ENCODE measurements at regions not wholly inside any gene's neighbourhood (a gene's known extent, or its start where the extent isn't known, plus 50 kb on each side); places are given as distances from the start of the nearest gene placed in this dataset.
"Not testable (repeated sequence)": the region's sequence is repeated elsewhere in the genome, so short reads cannot be mapped to it uniquely, and the experiment has no call there.

DNA sequence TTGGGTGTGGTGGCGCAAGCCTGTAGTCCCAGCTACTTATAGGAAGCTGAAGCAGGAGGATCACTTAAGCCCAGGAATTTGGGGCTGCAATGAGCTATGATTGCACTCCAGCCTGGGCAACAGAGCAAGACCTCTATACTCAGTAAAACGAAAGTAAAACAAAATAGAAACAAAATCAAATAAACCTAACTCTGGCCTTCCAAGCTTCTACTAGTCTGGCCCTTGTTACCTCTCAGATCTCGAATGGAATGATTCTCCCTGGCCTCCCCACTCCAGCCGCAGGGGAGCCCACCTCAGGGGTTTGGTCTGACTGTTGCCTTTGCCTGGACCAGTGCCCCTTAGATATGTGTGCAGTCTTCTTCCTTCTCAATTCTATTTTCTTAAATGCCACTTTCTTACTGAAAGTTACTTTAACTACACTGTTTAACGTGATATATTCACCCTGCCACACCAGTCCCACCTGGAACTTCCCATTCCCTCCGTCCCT lies 160.0 kb upstream of the GCFC2 start:
- DNase-seq: no peak

DNA sequence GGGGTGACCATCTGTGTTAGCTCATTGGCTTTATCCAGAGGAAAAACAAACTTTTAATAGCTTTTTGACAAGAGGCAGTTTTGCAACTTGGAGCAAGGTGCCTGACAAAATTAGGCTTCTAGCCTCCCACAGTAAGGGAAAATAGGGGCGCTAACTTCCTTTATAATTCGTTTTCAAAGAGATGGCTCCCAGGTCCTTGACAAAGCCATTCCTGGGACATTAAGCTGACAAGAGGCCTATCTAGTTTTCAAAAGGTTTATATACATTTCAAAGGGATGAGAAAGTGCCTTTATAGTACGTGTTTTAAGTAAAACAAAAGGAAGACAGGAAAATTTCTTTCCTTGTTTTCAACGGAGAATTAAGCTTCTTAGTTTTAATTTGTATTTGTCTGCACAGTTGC lies 159.4 kb upstream of the GCFC2 start:
- DNase-seq: no peak

GRCh38 chr2:75865702-75866101 lies 155.0 kb upstream of the GCFC2 start:
- no peak for DNase-seq

GRCh38 chr2:75865083-75865482 lies 154.4 kb upstream of the GCFC2 start:
- DNase-seq: no peak

GRCh38 chr2:75862547-75862946 lies 151.8 kb upstream of the GCFC2 start:
- DNase-seq: no peak

GRCh38 chr2:75853436-75853835 lies 142.7 kb upstream of the GCFC2 start:
- DNase-seq: no peak

DNA sequence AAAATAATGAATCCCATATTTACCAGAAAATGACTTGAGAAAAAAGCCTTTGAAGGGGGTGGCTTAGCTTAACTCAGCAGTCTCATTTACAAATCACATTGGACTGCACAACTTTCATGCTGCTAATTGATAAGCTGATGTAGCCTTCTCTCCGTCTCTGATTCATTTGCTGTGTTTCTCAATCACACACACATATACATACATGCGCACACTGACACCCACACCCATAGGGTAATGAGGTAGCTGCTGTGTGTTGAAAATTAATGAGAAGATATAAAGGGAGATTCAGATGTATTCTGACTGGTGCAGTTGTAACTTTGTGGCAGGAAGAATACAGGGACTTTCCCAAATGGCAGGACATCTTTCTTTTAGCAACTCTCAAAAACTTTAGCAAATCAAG lies 141.9 kb upstream of the GCFC2 start:
- DNase-seq: no peak

GRCh38 chr2:75846683-75847190 lies 136.0 kb upstream of the GCFC2 start:
- no peak for DNase-seq

DNA sequence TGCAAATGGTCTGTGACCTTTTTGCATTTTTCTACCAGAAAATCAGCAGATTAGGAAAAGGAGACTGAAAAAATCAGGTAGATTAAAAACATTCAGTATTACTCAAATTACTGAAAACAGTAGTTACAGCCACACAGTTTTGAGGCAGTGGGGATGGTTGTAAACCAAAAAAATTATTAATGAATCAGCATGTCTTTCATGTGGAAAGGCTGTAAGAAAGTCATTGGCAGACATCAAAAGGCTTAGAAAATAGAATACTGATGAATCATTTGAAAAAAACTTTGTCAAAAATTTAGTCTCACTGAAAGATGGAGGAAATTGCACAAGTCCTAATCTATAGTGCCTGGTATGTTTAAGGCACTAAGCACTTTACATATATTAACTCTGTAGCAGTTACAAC lies 133.9 kb upstream of the GCFC2 start:
- DNase-seq: no peak

DNA sequence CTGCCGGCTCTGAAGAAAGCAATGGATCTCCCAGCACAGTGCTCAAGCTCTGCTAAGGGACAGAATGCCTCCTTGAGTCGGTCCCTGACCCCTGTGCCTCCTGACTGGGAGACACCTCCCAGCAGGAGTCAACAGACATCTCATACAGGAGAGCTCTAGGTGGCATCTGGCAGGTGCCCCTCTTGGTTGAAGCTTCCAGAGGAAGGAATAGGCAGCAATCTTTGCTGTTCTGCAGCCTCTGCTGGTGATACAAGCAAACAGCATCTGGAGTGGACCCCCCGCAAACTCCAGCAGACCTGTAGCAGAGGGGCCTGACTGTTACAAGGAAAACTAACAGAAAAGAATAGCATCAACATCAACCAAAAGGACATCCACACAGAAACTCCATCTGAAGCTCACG lies 123.9 kb upstream of the GCFC2 start:
- not testable (repeated sequence) for DNase-seq

GRCh38 chr2:75833386-75833785 lies 122.7 kb upstream of the GCFC2 start:
- no peak for DNase-seq

DNA sequence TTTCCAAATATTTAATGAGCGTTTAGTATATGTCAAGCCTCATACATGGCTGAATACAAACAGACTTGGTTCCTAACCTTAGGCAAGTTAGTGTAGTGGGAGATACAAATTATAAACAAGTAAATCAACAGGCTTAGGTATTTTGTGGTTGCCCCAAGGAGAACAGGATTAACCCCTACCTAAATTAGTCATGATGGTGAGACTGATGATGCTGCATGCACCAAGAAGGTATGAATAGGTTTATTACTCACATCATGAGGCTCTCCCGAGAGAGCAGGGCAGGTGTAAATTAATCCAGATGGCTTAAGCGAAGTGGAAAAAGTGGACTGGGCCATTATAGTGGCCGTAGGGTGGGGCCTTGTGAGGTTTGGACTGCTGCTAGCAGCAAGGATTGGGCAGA lies 118.1 kb upstream of the GCFC2 start:
- DNase-seq: no peak

DNA sequence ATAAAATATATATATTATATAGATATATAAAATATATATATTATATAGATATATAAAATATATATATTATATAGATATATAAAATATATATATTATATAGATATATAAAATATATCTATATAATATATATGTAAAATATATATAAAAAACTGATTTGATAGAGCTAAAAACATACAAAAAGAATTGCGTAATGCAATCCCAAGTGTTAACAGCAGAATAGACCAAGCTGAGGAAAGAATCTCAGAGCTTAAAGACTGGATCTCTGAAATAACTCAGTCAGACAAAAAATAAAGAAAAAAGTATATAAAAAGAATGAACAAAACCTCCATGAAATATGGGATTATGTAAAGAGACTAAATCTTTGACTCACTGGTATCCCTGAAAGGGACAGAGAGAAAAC lies 112.8 kb upstream of the GCFC2 start:
- not testable (repeated sequence) for DNase-seq

- no peak for DNase-seq
Observed at GRCh38 chr2:75822336-75822735, 111.6 kb upstream of the GCFC2 start.

DNA sequence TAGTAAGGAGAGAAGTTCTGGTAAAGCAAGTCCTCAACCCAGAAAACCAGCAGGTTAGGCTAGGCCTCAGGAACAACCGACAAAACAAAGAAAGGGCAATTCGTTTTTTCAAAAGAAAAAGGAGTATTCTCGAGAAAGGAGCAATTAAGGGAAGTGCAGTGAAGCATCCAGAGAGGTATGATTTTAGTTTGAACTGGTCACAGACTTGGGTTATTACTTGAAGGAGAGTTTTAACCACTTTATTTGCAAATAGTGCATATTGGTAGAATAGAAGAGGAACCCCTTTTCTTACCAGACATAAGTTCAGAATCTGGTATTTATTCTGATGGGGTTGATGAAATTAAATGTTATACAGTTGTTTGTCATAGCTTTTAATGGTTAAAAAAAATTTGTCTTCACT lies 110.0 kb upstream of the GCFC2 start:
- DNase-seq: no peak

DNA sequence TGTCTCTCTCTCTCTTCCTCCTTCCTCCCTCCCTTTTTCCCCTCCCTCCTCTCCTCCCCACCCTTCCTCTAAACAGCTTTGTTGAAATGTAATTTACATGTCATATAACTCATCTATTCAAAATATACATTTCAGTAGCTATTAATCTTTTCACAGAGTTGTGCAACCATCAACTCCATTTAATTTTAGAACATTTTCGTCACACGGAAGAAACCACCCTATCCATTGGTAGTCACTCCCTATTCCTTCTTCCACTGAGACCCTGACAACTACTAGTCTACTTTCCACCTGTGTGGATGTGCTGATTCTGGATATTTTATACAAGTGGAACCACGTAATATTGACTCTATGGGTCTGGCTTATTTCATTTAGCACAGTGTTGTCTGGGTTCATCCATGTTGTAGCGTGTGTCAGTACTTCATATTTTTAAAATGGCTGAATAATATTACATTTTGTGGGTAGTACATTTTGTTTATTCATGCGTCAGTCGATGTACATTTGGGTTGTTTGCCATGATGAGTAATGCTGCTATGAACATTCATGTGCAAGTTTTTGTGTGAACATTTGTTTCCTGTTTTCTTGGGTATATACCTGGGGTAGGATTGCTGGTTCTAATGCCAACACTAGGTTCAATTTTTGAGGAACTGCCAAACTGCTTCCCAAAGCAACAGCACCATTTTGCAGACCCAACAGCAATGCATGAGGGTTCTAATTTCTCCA lies 100.1 kb upstream of the GCFC2 start:
- no peak for DNase-seq

- no peak for DNase-seq
Observed at GRCh38 chr2:75808793-75809535, 98.2 kb upstream of the GCFC2 start.

GRCh38 chr2:75807992-75808391 lies 97.3 kb upstream of the GCFC2 start:
- DNase-seq: no peak

DNA sequence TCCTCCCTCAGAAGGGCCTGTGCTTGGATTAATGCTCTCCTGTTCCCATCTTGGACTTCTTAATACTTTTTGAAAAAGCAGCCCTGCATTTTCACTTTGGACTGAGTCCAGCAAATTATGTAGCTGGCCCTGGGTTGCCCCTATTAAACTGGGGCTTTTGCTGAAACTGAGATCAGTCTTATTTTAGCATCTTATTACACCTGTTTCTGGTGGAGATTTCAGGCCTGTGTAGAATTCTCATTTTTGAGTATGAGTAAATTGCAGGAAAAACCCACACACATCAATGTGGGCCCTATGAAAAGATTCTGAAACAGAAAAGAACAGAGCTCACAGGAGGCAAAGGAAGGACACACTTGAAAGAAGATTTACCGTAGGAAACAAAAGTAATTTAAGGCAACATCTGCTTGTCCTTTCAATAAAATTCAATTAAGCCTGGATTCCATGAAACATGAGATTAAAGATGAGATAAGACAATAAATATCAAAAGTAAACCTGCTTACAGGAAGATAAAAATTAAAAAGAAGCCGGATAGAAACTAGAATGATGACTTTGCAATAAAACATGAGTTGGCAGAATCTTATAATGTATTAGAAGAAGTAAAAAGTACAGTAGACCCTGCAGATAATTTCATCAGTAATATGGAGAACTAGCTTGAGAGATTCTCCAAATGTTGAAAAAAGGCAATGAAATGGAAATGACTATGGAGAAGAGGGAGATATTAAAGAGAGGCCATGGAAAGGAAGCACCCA lies 90.7 kb upstream of the GCFC2 start:
- DNase-seq: peak; percentile 43

GRCh38 chr2:75800456-75800855 lies 89.7 kb upstream of the GCFC2 start:
- no peak for DNase-seq

DNA sequence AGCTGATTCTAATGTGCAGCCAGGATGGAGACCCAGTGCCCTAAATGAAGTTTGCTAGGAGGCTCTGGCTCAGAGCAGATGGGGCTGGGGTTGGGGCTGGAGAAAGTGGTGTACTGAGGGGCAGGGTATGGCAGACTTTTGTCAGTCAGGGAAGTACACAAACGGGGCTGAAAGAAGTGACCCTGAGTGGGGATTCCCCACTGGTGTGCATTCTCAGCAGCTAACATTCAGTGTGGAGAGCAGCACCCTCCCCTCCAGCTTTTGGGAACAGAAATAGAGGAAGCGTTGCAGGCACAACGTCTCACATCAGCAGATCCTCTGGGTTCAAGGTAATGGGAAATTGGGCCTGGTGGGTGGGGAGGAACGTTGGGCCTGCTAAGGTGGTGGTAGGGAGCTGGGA lies 89.1 kb upstream of the GCFC2 start:
- DNase-seq: no peak

- DNase-seq: peak; percentile 29
Observed at GRCh38 chr2:75798569-75798968, 87.9 kb upstream of the GCFC2 start.

DNA sequence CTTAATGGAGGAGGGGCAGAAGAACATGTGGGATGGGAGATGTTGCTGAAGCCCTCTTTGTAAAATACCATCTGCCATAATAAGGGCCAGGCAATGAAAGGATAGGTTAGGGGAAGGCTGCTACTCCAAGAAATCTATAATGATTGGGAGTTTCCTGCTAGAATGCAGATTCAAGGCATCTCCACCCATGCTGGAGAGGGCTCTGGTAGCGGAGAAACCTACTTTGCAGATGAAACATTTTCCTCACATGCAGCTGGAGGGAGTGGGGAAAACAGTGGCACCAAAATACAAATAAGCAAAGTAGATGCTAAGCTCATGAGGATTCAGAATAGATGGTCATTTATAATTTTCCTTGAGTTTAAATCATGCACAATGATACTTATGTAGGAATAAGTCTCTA lies 82.3 kb upstream of the GCFC2 start:
- DNase-seq: no peak

DNA sequence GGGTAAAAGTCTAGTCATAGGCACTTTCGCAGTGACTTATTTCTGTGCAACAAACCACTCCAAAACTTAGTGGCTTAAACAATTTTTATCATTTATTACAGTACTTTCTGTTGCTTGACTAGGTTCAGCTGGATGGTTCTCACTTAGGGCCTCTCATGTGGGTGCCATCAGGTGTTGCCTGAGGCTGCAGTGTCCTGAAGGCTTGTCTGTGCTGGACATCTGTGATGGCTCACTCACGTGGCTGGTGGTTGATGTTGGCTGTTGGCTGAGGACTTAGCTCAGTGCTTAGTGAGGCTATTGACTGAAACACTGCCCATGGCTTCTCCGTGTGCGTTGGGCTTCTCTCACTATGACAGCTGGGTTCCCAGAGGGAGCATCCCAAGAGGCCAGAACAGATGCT lies 81.4 kb upstream of the GCFC2 start:
- DNase-seq: peak; percentile 96
